Activated T-cell treated with anti-CD3 and anti-CD28 coated beads, Interleukin-2, amount 50 U/mL, for 4 hours (primary cell): ENCODE measurements at regions not wholly inside any gene's neighbourhood (a gene's known extent, or its start where the extent isn't known, plus 50 kb on each side); places are given as distances from the start of the nearest gene placed in this dataset.
"Not testable (repeated sequence)": the region's sequence is repeated elsewhere in the genome, so short reads cannot be mapped to it uniquely, and the experiment has no call there.

Source experiments
- ATAC-seq, 2 donors: fragments of 200-7000 bp; cut with Tn5 transposase; one replicate each; pipeline ENCODE4 v1.10.0; 2021
- DNase-seq: peaks from one replicate; pipeline ENCODE4 v3.0.0-alpha.2; 2020
- H3K27me3 Mint-ChIP-seq: one replicate; pipeline ENCODE4 v1.8.0; 2021; ENCODE audit warnings: low read depth, mixed read lengths
- H3K36me3 Mint-ChIP-seq: one replicate; pipeline ENCODE4 v1.8.0; 2022; ENCODE audit warnings: mixed read lengths; ENCODE audit not compliant: insufficient read depth
- H3K4me1 Mint-ChIP-seq: one replicate; pipeline ENCODE4 v1.8.0; 2021; ENCODE audit warnings: low read depth, mixed read lengths
- H3K4me3 Mint-ChIP-seq: one replicate; pipeline ENCODE4 v1.8.0; 2021; ENCODE audit warnings: mild to moderate bottlenecking, moderate library complexity, mixed read lengths
- H3K9me3 Mint-ChIP-seq: one replicate; pipeline ENCODE4 v1.8.0; 2021; ENCODE audit warnings: mixed read lengths

DNA sequence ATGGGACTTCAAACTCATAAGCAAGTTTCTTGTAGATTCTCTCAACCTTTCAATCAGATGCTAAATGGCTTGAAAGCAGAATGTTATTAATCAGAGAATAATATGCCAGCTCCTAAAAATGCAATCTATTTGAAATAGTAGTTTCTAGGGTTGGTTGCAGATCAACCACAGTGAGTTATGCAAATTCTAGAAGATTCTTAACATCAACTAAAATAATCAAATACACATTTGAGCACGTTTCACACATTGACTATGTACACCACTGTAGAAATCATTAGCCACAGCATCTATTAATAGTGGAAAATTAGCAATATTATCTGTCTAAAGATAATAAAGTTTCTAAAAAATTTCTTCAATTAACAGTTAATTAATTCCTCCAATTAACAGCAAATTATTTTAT lies 141.9 kb upstream of the GJE1 start:
- no peak for ATAC-seq
- no peak overlapping the region for H3K4me3 Mint-ChIP-seq
- H3K36me3 Mint-ChIP-seq = peaks cover 2% of the 10 kb centered on the region
- DNase-seq = no peak
- H3K27me3 Mint-ChIP-seq = no peaks in the 10 kb centered on the region
- peaks cover 5% of the 10 kb centered on the region for H3K9me3 Mint-ChIP-seq
- no peaks in the 10 kb centered on the region for H3K4me1 Mint-ChIP-seq

DNA sequence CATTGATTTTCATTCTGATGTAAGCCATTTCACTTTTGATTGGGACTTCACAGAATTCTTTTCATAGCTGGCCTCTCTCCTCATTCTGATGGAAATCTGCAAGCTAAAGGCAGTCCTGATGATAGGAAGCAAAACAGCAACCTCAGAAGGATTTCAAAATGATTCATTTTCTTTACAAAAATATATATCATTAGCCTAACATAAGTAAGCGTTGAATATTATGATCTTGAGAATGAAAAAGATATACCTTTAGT lies 143.1 kb upstream of the GJE1 start:
- Mint-ChIP-seq H3K9me3 (no peaks in the 10 kb centered on the region), H3K36me3 (no peaks in the 10 kb centered on the region), H3K4me1 (no peaks in the 10 kb centered on the region), H3K27me3 (no peaks in the 10 kb centered on the region), H3K4me3 (no peak overlapping the region)
- no peak for ATAC-seq
- no peak for DNase-seq

DNA sequence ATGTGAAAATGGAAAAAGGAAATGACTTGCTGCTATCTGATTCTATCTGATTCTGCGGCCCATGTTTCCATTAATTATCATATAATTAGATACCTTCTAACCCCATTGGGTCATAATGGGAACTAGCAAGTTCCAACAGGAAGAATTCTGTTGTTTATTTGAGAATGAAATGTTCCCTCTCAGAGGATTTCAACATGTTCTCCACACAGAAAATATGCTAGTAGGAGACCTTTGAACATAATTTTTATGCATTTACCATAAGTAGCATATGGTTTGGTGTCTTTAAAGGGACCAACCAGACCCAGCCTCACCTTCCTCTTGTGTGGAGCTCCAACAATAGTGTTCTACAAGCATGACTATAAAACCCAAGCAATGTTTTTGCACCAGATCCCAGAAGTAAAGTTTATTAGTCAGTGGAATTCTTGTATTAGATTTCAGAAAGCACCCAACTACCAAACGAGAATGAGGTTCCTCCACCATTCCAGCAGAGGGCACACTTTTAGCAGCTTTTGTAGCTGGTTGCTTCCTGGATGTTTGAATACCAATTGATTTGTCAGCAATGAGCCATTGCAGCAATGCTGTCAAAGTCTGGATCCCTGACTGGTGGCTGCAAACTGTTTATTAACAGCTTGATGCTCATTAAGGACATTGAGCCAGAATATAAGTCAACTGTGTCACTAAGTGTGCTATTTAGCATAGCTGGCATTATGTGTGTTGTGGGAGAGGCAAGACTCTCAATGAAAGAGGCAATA lies 143.6 kb upstream of the GJE1 start:
- DNase-seq (no peak), ATAC-seq (peak; percentile 30 to 43)
- Mint-ChIP-seq H3K36me3 (no peaks in the 10 kb centered on the region), H3K4me1 (no peaks in the 10 kb centered on the region), H3K27me3 (no peaks in the 10 kb centered on the region), H3K4me3 (no peak overlapping the region), H3K9me3 (no peaks in the 10 kb centered on the region)

DNA sequence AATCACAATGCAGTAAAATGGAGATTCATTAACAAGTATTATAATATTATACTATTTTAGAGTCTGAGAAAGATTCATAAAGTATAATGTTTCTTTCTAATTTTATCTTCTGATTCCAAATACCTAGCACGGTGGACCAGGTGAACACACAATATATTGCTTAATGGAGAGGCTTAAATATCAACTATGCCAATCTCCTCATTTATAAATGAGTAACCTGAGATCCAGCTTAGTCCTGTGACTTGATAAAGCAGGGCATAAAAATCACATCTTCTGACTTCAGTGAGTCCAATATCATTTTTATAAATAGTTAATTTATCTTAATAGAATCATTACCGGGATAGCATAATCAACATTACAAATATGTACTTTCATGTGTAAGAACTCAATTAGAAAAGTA lies 144.4 kb upstream of the GJE1 start:
- H3K4me1 Mint-ChIP-seq = no peaks in the 10 kb centered on the region
- no peak for ATAC-seq
- no peak overlapping the region for H3K4me3 Mint-ChIP-seq
- no peak for DNase-seq
- H3K27me3 Mint-ChIP-seq = no peaks in the 10 kb centered on the region
- no peaks in the 10 kb centered on the region for H3K36me3 Mint-ChIP-seq
- H3K9me3 Mint-ChIP-seq = no peaks in the 10 kb centered on the region

DNA sequence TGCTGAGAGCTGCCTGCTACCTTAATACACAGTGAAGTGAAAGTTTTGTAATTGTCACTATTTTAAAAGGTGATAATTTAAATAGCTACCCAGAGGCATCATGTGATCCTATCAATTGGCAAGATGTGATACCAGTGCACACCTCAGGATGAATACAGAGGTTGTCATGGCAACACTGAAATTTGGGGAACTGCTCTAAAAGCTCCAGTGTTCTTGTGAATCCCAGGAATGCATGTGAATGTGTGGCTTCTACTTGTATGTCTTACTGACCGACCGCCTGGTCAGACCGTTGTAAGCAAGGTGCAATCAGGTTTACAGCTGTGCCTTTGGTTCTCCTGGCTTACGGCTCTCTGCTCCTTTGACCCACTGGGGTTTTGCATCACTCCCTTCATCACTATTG lies 146.3 kb upstream of the GJE1 start:
- Mint-ChIP-seq H3K4me3 (no peak overlapping the region), H3K36me3 (no peaks in the 10 kb centered on the region), H3K4me1 (no peaks in the 10 kb centered on the region), H3K27me3 (no peaks in the 10 kb centered on the region), H3K9me3 (no peaks in the 10 kb centered on the region)
- ATAC-seq (no peak), DNase-seq (no peak)

DNA sequence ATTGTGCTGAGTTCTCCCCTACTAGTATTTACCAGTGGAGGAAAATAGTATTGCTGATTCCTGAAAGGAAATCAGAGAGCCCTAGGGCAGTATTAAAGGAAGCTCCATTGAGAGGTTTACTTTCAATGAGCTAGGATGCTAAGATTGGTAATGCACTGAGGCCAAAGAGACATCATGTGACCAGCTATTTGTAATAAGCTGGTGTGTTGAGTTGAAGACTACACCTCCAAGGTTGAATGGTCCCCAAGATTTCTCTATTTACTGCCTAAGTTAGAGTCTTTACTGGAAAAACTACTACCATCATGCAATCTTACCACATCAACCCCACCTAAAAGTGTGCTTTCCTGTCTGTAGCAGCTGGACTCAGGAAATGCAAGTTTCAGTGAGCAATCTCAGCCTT lies 151.5 kb upstream of the GJE1 start:
- no peaks in the 10 kb centered on the region for H3K9me3 Mint-ChIP-seq
- DNase-seq (no peak), ATAC-seq (no peak)
- H3K4me1 Mint-ChIP-seq = no peaks in the 10 kb centered on the region
- H3K4me3 Mint-ChIP-seq = no peak overlapping the region
- H3K36me3 Mint-ChIP-seq = no peaks in the 10 kb centered on the region
- H3K27me3 Mint-ChIP-seq = no peaks in the 10 kb centered on the region

DNA sequence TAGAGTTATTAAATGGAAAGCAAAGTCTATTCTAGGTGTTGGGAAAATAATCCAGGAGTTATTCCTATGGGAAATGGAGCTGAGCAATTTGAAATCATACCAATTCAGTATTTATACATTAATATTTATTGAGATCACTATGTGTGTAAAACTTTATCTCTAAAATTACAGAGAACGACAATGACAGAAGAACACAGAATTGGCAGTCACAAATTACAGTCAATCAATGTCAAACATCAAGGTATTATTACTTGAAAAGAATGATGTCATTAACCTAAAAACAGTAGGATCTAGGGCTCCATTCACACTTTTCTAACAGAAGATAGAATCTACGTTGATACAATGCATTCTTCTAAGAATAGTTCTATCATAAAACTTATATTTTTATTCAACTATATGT lies 154.9 kb upstream of the GJE1 start:
- no peaks in the 10 kb centered on the region for H3K27me3 Mint-ChIP-seq
- no peak for DNase-seq

DNA sequence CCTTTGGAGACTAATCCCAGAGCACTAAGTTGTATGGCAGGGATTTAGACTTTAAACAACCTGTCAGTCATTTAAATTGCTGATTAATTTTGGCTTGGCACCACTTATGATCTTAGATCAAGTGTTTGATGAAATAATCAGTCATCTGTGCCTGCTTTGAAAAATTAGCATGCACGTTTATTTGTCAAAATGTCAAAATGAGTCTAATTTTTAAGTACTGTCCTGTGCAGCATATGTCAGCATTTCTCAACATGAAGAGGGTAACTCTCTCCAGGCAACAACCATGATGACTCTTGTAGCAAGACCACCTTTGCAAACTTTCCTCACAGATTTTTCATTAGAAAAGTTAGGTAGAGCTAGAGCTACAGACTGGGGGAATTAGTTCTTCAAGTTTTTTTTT lies 155.7 kb upstream of the GJE1 start:
- Mint-ChIP-seq H3K4me3 (no peak overlapping the region), H3K9me3 (no peaks in the 10 kb centered on the region), H3K36me3 (no peaks in the 10 kb centered on the region), H3K4me1 (no peaks in the 10 kb centered on the region), H3K27me3 (no peaks in the 10 kb centered on the region)
- ATAC-seq = no peak
- DNase-seq = no peak

More for the DNA sequence above, 154.9 kb upstream of the GJE1 start:
- Mint-ChIP-seq H3K4me3 (no peak overlapping the region), H3K4me1 (no peaks in the 10 kb centered on the region), H3K9me3 (no peaks in the 10 kb centered on the region), H3K36me3 (no peaks in the 10 kb centered on the region)
- ATAC-seq = no peak

DNA sequence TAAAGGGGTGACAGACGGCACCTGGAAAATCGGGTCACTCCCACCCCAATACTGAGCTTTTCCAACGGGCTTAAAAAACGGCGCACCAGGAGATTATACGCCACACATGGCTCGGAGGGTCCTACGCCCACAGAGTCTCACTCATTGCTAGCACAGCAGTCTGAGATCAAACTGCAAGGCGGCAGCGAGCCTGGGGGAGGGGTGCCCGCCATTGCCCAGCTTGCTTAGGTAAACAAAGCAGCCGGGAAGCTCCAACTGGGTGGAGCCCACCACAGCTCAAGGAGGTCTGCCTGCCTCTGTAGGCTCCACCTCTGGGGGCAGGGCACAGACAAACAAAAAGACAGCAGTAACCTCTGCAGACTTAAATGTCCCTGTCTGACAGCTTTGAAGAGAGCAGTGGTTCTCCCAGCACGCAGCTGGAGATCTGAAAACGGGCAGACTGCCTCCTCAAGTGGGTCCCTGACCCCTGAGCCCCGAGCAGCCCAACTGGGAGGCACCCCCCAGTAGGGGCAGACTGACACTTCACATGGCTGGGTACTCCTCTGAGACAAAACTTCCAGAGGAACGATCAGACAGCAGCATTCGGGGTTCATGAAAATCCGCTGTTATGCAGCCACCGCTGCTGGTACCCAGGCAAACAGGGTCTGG lies 162.8 kb upstream of the GJE1 start:
- H3K27me3 Mint-ChIP-seq, H3K36me3 Mint-ChIP-seq, H3K9me3 Mint-ChIP-seq, H3K4me3 Mint-ChIP-seq, DNase-seq, ATAC-seq, H3K4me1 Mint-ChIP-seq: not testable (repeated sequence)

DNA sequence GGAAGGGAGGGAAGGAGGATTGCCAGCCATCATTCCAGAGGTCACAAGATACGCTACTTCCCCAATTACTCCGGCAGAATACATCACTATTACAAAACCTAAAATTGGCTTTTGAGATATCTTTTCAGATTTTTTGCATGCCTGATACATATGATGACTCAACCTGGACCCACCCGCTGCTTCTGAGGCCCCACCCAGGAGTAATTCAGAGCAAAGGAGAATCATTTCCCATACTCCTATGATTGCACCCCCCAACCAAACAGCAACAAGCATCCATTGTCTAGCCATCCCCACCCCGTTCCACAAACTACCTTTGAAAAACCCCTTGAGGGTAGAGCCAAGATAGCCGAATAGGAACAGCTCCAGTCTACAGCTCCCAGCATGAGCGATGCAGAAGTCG lies 163.5 kb upstream of the GJE1 start:
- no peaks in the 10 kb centered on the region for H3K36me3 Mint-ChIP-seq
- no peak for DNase-seq
- no peaks in the 10 kb centered on the region for H3K4me1 Mint-ChIP-seq
- peaks cover 2% of the 10 kb centered on the region for H3K27me3 Mint-ChIP-seq
- no peaks in the 10 kb centered on the region for H3K9me3 Mint-ChIP-seq
- ATAC-seq = no peak
- H3K4me3 Mint-ChIP-seq = no peak overlapping the region

DNA sequence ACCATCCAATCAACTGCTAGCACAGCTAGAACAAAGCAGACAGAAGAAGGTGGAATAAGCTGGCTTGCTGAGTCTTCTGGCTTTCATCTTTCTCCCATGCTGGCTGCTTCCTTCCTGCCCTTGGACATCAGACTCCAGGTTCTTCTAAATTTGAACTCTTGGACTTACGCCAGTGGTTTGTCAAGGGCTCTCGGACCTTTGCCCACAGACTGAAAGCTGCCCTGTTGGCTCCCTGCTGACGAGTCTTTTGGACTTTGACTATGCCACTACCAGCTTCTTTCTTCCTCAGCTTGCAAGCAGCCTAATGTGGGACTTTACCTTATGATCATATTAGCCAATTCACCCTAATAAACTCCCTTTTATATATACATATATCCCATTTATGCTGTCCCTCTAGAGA lies 164.1 kb upstream of the GJE1 start:
- no peaks in the 10 kb centered on the region for H3K9me3 Mint-ChIP-seq
- peaks cover 2% of the 10 kb centered on the region for H3K27me3 Mint-ChIP-seq
- no peaks in the 10 kb centered on the region for H3K36me3 Mint-ChIP-seq
- ATAC-seq (no peak), DNase-seq (no peak)
- H3K4me3 Mint-ChIP-seq = no peak overlapping the region
- H3K4me1 Mint-ChIP-seq = no peaks in the 10 kb centered on the region

DNA sequence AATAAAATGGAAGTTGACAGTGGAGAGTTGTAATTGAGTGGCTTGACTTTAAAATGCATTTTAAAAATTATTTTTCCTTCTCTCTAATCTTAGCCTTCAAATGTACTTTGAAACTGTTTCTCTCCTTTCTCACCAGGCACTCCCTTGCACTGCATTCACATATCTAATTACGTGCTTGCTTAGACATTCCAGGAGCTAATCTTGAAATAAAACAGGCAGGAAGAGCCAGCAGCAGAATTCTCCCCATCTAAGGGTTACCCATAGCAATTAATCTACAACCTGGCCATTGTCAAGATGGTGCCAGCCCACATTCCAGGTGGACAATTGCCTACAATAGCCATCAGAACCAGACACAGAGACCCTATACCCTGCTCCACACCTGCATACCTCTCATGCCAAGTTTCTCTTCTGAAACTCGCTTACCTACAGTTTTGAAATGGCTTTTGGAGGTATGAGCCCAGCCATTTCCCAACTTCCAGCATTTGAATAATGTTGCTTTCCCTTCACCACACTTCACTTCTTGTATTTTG lies 167.6 kb upstream of the GJE1 start:
- H3K9me3 Mint-ChIP-seq = no peaks in the 10 kb centered on the region
- H3K4me3 Mint-ChIP-seq = no peak overlapping the region
- no peak for DNase-seq
- ATAC-seq = no peak
- H3K36me3 Mint-ChIP-seq = no peaks in the 10 kb centered on the region
- H3K27me3 Mint-ChIP-seq = peaks cover 2% of the 10 kb centered on the region
- H3K4me1 Mint-ChIP-seq = no peaks in the 10 kb centered on the region

DNA sequence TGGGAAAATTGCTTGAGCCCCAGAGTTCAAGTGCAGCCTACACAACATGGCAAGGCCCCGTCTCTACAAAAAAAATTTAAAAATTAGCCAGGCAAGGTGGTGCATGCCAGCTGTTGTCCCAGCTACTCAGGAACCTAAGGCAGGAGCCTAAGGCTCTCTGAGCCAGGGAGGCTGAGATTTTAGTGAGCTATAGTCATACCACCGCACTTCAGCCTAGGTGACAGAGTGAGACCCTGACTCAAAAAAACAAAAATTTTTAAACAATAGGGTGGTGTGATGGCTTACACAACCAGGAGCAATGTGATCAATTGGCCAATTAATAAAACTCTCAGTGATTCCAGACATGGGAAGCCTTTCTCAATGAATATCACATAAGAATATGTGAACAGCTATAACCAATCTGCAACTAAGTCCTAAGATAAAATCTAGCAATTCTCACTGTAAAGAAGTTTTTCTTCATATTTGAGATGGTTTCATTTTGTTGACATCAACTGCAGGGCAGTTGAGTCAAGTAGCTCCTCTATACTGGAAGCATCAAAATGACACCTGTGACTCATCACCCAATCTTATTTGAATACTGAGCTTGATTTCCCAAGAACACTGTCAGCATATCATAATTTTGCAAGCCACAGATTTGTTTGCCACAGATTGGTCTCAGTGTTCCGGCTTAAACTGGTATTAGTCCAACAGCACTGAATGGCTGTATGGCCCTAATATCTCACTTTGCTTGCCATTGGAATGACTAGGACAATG lies 169.0 kb upstream of the GJE1 start:
- H3K9me3 Mint-ChIP-seq = no peaks in the 10 kb centered on the region
- no peaks in the 10 kb centered on the region for H3K4me1 Mint-ChIP-seq
- DNase-seq (no peak), ATAC-seq (peak; percentile 43 to 51)
- no peak overlapping the region for H3K4me3 Mint-ChIP-seq
- H3K27me3 Mint-ChIP-seq = peaks cover 2% of the 10 kb centered on the region
- no peaks in the 10 kb centered on the region for H3K36me3 Mint-ChIP-seq

DNA sequence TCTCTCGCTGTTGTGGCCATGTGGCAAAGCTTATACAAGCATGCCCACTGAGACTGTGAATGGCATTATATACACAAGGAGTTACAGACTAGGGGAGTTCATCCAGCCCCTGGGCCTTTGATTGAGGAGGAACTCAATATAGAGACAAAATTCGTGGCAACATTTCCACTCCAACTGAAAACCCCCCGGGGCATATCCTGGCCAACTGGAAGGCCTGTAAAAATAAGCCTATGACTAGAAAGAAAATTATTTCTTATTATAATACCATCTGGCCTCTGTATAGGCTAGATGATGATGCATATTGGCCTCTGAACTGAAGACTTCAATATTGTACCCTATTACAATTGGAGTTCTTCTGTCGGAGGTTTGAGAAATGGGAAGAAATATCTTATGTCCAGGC lies 175.5 kb upstream of the GJE1 start:
- Mint-ChIP-seq H3K27me3 (no peaks in the 10 kb centered on the region), H3K4me3 (no peak overlapping the region), H3K4me1 (no peaks in the 10 kb centered on the region), H3K36me3 (no peaks in the 10 kb centered on the region), H3K9me3 (peaks cover 19% of the 10 kb centered on the region)
- DNase-seq (no peak), ATAC-seq (no peak)

DNA sequence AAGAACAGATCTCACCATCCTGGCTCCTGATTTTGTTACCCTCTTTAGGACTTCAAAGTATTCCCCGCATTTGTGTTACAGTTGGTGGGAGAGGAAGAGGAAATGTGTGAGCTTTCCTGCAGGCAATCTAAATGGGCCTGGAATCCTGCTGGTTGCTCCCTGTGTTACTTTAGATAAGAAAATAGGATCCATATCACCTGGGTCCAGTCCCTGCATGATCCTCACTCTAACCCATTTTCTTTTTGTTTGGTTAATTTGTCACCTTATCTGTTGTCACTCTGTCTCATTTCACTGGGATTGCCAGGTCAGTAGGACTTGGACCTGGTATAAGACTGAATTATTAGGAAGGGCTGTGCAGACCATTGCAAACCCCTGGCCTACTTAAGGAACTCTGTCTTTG lies 175.9 kb upstream of the GJE1 start:
- Mint-ChIP-seq H3K27me3 (no peaks in the 10 kb centered on the region), H3K36me3 (no peaks in the 10 kb centered on the region), H3K4me1 (no peaks in the 10 kb centered on the region), H3K9me3 (peaks cover 22% of the 10 kb centered on the region), H3K4me3 (no peak overlapping the region)
- DNase-seq (no peak), ATAC-seq (no peak)
